SK-MEL-5 (cell line): ENCODE measurements at regions not wholly inside any gene's neighbourhood (a gene's known extent, or its start where the extent isn't known, plus 50 kb on each side); places are given as distances from the start of the nearest gene placed in this dataset.

Experiments used
- DNase-seq: peaks from one replicate; pipeline ENCODE4 v3.0.0-alpha.2; 2016; ENCODE audit warnings: low read depth, low spot score
- in situ Hi-C: cut with HindIII; loops from 2 replicates; pipeline ENCODE4 v1.10.0; 2016; ENCODE audit warnings: low sequenced_read_pairs, high pct_unique_total_duplicates, low pct_unique_long_range_greater_than_20kb

DNA sequence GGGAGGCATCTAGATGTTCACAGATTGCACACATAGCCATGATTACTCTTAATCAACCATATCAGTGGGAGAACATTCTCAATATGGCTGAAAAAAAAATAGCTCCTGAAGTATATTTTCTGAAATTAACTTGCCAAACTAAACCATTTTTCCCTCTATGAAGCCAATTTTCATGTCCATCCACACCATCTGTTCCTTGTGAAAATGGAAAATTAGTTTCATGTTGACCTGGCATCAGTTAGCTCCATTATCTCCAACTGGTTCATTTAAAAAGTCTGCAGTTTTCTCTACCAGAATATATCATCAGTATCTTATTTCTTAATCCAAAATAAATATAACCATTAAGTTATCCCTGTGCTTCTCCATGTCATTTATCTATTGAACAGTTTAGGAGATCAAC, 138.8 kb upstream of the CDH10 start:
- DNase-seq, result no peak
- in situ Hi-C loops, result no loop called here

DNA sequence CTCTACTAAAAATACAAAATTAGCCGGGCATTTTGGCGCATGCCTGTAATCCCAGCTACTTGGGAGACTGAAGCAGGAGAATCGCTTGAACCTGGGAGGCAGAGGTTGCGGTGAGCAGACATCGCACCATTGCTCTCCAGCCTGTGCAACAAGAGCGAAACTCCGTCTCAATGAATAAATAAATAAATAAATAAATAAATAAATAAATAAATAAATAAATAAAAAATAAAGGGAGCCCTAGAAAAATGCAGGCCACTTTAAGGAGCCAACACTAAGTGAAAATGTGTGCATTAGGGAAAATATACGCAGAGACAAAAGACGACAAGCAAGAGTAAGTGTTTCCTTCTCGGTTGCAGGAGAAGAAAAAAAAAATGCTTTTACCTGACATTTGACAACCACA, 132.6 kb upstream of the CDH10 start:
- in situ Hi-C loops, result no loop called here
- no peak for DNase-seq

DNA sequence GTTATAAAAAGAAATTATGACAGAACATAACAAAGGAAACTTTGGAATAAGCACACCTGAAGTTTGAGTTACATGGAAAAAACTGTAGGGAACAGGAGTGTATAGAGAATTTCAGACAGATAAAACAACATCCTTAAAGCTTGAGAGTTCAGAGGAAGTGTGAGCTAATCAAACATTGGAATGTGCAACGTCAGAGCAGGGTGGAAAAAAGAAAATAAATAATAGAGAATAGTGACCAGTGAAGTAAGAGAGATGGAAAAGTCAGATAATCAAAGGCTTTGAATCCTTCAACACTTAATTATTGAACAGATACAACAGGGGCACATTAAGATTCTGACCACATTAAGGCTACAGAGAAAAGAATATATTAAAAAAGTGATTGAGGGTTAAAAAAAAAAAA, 128.5 kb upstream of the CDH10 start:
- in situ Hi-C loops, result no loop called here
- DNase-seq, result no peak

- in situ Hi-C loops, result no loop called here
- DNase-seq, result no peak
Observed at GRCh38 chr5:24767086-24767485, 122.3 kb upstream of the CDH10 start.

DNA sequence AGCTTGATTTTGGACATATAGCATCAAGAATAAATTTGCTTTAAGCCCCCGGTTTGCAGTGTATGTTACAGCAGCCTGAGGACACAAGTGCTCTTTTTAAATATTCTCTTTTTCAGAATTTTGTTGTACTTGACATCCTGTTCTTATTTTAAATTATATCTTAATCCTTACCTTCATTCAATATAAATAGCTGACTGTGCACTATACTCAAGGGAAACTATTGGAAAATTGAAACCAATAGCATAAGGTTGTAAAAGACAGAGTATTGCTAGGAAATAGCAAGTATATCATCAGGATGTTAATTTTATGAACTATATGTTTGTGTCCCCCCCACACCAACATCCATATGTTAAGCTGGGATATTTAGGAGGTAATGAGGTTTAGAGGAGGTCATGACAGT, 120.4 kb upstream of the CDH10 start:
- in situ Hi-C loops, result no loop called here
- DNase-seq, result no peak

DNA sequence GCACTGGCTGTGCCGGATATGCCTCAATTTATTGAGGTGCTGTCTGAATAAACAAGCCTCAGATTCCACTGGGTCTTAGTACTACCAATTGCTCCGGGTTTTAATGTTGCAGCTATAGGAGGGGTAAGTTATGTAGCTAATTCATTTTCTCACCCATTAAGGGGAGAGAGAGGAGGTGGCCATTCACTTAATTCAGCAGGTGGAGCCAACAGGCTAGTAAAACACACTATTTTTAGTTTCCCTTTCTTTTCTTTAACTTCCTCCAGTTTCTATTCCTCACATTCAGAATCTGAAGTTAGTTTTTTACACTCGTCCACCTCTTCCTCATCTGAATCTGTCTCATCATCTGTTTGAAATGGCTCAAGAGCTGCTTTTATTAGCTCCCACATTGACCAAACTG, 105.6 kb upstream of the CDH10 start:
- no peak for DNase-seq
- in situ Hi-C loops, result no loop called here

GRCh38 chr5:24749701-24750100, 104.9 kb upstream of the CDH10 start:
- DNase-seq, result peak; percentile 44
- in situ Hi-C loops, result no loop called here

DNA sequence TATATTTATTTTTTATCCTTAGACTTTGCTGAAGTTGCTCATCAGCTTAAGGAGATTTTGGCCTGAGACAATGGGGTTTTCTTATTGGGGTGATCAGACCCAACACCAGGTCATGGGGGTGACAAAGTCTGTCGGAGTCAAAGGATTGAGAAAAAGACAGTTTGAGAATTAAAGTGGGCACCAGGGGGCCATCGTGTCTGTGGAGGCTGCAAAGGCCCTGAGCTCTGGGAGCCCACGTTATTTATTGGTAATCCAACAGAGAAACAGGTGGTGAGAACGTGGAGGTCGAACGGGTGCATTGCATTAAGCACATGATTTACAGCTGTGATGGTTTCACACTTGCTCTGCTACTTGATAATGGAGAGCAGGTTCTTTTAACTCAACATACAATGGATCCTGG, 102.5 kb upstream of the CDH10 start:
- in situ Hi-C loops, result no loop called here
- DNase-seq, result no peak

- in situ Hi-C loops, result no loop called here
- DNase-seq, result no peak
Observed at GRCh38 chr5:24742334-24742733, 97.6 kb upstream of the CDH10 start.

- in situ Hi-C loops, result no loop called here
- DNase-seq, result no peak
Observed at GRCh38 chr5:24737163-24737562, 92.4 kb upstream of the CDH10 start.

- in situ Hi-C loops, result no loop called here
- DNase-seq, result peak; percentile 93
Observed at GRCh38 chr5:24735284-24735683, 90.5 kb upstream of the CDH10 start.

DNA sequence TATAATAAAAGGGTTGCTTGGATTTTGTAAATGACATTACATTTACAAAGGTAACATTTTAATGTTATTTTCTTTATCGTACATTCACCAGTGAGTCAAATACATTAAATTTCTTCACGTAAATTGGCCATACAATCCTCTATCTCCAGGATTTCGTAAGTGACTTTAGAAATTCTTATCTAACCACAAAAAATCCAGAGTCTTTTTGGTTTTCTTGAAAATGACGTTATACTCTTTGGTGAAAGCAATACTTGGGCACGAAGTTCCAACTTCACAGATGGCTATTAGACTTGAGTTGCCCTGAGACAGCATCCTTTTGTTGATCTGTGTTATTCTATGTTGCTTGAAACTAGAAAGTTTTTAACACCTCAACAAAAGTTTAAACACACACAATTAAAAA, 87.4 kb upstream of the CDH10 start:
- DNase-seq, result no peak
- in situ Hi-C loops, result no loop called here

DNA sequence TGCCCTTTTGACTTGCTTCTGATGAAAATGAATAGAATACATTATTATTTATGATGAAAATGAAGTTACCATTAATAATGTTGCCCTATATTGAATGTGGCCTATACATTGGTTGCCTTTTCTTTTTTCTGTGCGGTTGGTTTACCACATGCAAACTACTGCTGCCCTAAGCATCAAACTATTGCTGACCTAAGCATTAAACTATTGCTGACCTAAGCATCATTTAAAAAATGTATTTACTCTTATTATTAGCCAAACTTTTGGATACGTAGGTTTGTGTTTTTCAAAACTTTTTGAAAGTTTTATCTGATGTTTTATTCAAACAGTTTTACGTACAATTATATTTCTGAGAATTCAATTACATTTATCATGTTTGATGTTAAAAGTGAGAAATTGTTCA, 76.0 kb upstream of the CDH10 start:
- DNase-seq, result no peak
- in situ Hi-C loops, result no loop called here

DNA sequence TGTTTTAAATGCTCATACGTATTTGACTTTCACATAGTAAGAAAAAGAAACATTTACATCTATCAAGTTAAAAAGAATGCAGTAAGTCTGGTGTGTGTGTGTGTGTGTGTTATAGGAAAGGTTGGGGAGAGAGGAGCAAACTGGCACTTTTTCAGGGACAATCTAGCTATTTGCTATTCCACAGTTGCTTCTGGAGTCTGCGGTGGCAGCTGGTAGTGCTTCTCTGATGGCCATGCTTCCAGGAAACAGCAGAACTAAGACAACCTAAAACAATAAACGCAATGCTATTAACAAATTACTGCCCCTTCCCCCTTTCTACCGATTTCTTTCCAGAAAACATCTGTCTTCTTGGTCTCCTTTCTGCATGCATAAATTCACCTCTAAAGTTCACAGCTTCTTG, 70.0 kb upstream of the CDH10 start:
- peak; percentile 46 for DNase-seq
- in situ Hi-C loops, result no loop called here

- in situ Hi-C loops, result no loop called here
- DNase-seq, result no peak
Observed at GRCh38 chr5:24712947-24713346, 68.2 kb upstream of the CDH10 start.

GRCh38 chr5:24712047-24712446, 67.3 kb upstream of the CDH10 start:
- in situ Hi-C loops, result no loop called here
- no peak for DNase-seq

DNA sequence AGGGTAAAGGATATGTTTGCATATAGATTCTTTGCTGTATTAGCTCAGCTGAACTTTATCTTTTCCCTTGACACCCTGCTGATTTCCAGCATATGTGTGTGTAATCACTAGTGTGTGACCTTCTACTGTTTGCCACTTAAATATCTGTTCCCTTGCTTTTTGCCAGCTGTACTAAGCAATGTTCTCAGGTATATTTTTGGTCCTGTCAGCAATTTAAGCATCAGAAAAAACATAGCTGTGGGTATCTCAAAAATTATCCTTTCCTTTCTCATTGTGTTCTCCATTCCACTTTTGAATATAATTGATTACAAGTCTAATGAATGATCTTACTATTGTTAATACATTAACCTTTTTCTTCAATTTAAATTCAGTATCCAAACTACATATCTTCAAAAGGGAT, 59.2 kb upstream of the CDH10 start:
- in situ Hi-C loops, result no loop called here

More for the DNA sequence above, 59.2 kb upstream of the CDH10 start:
- no peak for DNase-seq
